Activated naive CD4-positive, alpha-beta T cell treated with anti-CD3 and anti-CD28 coated beads for 36 hours (primary cell): ENCODE measurements at regions not wholly inside any gene's neighbourhood (a gene's known extent, or its start where the extent isn't known, plus 50 kb on each side); places are given as distances from the start of the nearest gene placed in this dataset.
"Not testable (repeated sequence)": the region's sequence is repeated elsewhere in the genome, so short reads cannot be mapped to it uniquely, and the experiment has no call there.

Experiments
- CTCF ChIA-PET: fragments of 350-600 bp; sonication (Branson Sonifier 250); formaldehyde crosslinking; loops from one replicate; lab custom pipeline; 2021; ENCODE audit warnings: antibody characterized with exemption; lab: Charles Lee
- DNase-seq: peaks from one replicate; pipeline ENCODE4 v3.0.0-alpha.2; 2020
- H3K27ac Mint-ChIP-seq: one replicate; pipeline ENCODE4 v1.8.0; 2021; ENCODE audit warnings: mild to moderate bottlenecking, mixed read lengths
- H3K27me3 Mint-ChIP-seq: one replicate; pipeline ENCODE4 v1.8.0; 2021; ENCODE audit warnings: low read depth, mixed read lengths
- H3K36me3 Mint-ChIP-seq: one replicate; pipeline ENCODE4 v1.8.0; 2021; ENCODE audit warnings: low read depth, mixed read lengths
- H3K4me1 Mint-ChIP-seq: one replicate; pipeline ENCODE4 v1.8.0; 2021; ENCODE audit warnings: low read depth, mixed read lengths
- H3K4me3 Mint-ChIP-seq: one replicate; pipeline ENCODE4 v1.8.0; 2021; ENCODE audit warnings: mild to moderate bottlenecking, moderate library complexity, mixed read lengths
- H3K9me3 Mint-ChIP-seq: one replicate; pipeline ENCODE4 v1.8.0; 2021; ENCODE audit warnings: mixed read lengths
- intact Hi-C: fragments of 100-400 bp; cut with micrococcal nuclease; formaldehyde crosslinking; loops from one replicate; pipeline ENCODE4 v1.15.1; 2023

DNA sequence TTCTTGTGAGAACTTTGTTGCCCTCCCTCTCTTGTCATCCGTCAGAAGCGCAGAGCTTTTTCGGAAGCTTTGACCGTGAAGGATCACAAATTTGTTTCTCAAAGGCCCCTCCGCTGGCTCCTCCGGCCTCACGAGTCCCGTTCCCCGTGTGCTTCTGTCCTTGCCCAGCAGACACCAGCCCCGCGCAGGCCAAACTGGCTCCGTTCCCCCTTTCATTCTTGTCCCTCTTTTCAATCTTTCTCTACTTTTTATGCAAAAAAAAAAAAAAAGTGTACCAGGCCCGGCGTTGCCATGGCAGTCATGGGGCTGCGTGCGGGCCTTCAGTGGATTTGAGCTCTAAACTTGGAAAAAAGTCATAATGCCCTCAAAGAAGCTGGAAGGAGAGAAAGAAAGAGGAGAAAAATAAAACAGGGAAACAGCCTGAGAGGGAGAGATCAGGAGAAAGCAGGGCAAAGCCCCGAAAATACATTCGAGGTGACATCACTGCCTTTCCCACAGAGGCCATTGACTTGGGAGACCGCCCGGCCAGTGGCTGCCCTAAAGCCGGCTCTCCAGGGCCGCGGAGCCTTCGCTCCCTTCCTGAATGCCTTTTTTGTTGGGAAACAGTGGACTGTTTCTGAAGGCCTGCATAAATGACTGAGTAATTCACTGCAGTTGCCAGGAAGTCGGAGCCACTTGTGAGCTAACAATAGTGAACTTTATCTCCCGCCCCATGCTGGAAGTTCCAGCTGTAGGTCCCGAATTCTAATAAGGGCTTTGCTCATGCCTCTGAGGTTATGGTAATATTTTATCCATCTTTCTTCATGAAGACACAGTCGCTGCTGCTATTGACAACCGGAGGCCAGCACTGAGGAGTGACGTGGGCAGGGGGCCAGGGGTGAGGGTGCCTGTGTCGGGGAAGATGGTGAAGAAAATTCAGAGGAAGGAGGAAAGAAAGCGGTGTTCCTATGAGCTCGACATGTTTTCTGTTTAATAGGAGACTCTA, 670.9 kb downstream of the QKI start:
- Mint-ChIP-seq H3K27ac (no peak overlapping the region), H3K9me3 (no peaks in the 10 kb centered on the region), H3K36me3 (no peaks in the 10 kb centered on the region), H3K4me1 (no peaks in the 10 kb centered on the region), H3K4me3 (no peak overlapping the region), H3K27me3 (peaks cover 12% of the 10 kb centered on the region)
- intact Hi-C loops = no loop called here
- DNase-seq = no peak
- CTCF ChIA-PET = interaction anchor here (0.6 kb wide), 1 partner anchor 22 kb away, joined by 3 read pairs; no protein-coding TSS in a partner anchor

DNA sequence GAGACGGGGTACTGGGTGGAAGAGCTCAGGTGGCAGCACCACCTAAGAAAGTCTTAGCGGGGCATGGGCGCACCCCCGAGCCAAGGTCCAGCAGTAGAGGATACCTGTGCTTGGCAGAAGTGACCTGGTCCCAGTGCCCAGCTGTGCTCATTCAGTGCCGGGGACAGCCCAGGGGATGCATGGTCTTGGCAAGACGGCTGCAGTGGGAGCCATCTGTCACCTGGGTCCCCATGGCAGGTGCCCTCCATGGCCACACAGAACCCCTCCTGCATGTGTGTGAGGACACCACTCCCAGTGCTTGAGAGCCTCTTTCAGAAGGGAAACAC, 664.7 kb downstream of the QKI start:
- Mint-ChIP-seq H3K4me1 (no peaks in the 10 kb centered on the region), H3K9me3 (no peaks in the 10 kb centered on the region), H3K27me3 (peaks cover 13% of the 10 kb centered on the region), H3K4me3 (no peak overlapping the region), H3K36me3 (no peaks in the 10 kb centered on the region), H3K27ac (no peak overlapping the region)
- DNase-seq = no peak
- CTCF ChIA-PET = no interaction called here
- intact Hi-C loops = no loop called here

DNA sequence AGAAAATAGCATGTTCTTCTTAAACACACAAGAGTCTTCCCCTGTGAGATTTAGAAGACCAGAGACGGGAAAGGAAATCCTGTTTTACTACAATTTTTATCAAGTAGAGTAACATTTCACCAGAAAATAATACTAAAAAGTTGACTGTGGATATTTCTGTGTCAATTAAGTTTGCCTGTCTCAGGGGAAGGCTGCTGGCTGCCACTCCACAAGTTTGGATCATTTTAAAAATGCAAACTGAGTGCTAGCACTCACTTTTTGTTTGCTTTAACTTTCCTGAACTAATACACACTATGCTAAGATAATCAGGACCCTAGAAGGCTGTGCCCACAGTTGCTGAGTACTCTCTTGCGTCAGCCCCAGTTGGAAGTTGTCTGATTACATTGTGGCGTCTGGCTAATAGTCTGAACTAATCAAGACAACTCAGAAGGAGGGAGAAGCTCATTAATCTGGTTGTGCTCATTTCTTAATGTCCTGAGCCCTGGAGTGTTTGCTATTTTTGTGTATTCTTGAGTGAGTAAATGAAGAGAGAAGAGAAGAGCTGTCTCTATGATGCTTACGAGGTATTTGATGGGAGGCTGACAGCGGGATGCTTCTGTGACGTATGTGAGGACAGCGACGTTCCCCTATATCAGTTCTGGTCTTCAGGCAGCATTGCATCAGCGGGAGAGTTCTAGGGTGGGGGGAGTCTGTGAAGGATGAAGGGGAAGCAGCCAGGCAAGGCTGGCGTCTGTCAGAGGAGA, 664.2 kb downstream of the QKI start:
- CTCF ChIA-PET = no interaction called here
- H3K9me3 Mint-ChIP-seq = no peaks in the 10 kb centered on the region
- H3K4me3 Mint-ChIP-seq = no peak overlapping the region
- peaks cover 15% of the 10 kb centered on the region for H3K27me3 Mint-ChIP-seq
- intact Hi-C loops = no loop called here
- H3K4me1 Mint-ChIP-seq = no peaks in the 10 kb centered on the region
- no peak overlapping the region for H3K27ac Mint-ChIP-seq
- H3K36me3 Mint-ChIP-seq = no peaks in the 10 kb centered on the region
- DNase-seq = no peak

DNA sequence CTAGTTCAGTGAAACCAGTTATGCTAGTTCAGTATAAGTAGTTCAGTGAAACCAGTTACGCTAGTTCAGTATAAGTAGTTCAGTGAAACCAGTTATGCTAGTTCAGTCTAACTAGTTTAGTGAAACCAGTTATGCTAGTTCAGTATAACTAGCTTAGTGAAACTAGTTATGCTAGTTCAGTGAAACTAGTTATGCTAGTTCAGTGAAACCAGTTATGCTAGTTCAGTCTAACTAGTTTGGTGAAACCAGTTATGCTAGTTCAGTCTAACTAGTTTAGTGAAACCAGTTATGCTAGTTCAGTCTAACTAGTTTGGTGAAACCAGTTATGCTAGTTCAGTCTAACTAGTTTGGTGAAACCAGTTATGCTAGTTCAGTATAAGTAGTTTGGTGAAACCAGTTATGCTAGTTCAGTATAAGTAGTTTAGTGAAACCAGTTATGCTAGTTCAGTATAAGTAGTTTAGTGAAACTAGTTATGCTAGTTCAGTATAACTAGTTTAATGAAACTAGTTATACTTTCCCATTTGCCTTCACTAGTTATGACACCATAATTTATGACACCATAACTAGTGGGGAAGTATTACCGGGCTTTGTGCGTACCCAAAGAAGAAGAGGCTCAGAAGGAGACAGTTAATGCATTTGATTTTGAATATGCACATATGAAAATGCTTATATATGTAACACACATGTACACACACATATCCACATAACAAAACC, 662.5 kb downstream of the QKI start:
- H3K4me1 Mint-ChIP-seq, DNase-seq, intact Hi-C loops, H3K36me3 Mint-ChIP-seq, H3K4me3 Mint-ChIP-seq, H3K27ac Mint-ChIP-seq, CTCF ChIA-PET, H3K9me3 Mint-ChIP-seq: not testable (repeated sequence)
- H3K27me3 Mint-ChIP-seq = peaks cover 10% of the 10 kb centered on the region

DNA sequence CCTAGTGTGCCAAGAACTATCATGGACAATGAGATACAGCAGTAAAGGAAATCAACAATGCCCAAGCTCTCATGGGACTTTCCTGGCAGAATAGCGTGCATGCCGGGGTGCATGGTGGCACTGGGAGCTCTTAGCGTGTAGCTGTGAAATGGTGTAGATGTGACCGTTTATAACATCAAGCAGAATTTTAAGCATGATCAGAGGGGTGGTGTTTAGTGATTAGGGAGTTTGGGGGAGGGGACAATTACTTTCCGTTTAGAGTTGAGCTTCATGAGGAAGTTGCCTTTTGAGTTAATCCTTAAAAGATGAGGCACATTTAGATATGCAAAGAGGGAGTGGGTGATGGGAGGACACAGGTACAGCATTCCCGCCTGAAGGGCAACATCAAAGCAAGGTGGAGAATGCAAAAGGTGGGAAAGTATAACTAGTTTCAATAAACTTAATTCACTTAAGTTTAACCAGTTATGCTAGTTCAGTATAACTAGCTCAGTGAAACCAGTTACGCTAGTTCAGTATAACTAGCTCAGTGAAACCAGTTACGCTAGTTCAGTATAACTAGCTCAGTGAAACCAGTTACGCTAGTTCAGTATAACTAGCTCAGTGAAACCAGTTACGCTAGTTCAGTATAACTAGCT, 661.6 kb downstream of the QKI start:
- no peaks in the 10 kb centered on the region for H3K4me1 Mint-ChIP-seq
- intact Hi-C loops = no loop called here
- H3K27me3 Mint-ChIP-seq = peaks cover 7% of the 10 kb centered on the region
- no peak overlapping the region for H3K27ac Mint-ChIP-seq
- no peak overlapping the region for H3K4me3 Mint-ChIP-seq
- no peaks in the 10 kb centered on the region for H3K36me3 Mint-ChIP-seq
- H3K9me3 Mint-ChIP-seq = peaks cover 4% of the 10 kb centered on the region
- no peak for DNase-seq
- CTCF ChIA-PET = interaction anchor here (0.9 kb wide), 1 partner anchor 476 kb away, joined by 3 read pairs; no protein-coding TSS in a partner anchor

DNA sequence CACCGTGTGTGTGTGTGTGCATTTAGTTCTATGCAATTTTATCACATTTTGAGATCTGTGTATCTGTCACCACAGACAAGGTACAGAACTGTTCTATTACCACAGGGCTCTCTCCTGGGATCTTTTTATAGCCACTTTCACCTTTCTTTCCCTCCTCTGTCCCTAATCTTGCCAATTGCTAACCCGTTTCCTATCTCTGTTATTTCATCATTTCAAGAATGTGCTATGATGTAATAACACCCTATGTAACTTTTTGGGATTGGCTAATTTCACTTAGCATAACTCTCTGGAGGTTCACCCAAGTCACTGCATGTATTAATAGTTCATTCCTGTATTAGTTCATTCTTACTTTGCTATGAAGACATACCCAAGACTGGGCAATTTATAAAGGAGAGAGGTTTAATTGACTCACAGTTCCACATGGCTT, 657.7 kb downstream of the QKI start:
- Mint-ChIP-seq H3K4me1 (no peaks in the 10 kb centered on the region), H3K27ac (no peak overlapping the region)

DNA sequence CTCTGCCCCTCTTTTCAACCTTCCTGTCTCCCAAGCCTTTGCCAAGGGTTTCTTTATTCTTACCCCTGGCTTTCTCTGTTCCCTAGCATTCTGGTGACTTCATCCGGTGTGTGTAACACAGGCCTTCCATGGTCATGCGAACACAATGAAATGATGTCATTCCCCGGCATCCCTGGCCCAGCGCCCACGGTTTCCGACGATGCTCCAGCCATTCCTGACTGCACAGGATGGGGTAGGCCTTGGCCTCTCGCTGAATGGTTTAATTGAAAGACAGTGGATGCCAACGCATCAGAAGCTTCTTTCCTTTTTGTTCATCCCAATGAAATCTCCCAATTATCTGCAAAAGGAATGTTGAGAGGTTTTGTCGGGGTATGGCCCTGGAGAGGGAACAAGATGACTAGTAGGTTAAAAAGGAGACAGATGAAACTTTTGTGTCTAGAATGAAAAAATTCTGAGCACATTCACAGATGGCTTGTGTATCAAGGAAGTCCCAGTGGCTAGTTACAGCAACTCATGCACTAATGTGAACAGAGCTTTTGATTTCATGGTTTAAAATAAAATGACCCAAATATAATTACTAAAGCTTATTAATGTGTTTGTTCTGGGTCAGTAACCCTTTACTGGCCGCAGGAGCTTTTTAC, 655.0 kb downstream of the QKI start:
- H3K27ac Mint-ChIP-seq = no peak overlapping the region
- peaks cover 4% of the 10 kb centered on the region for H3K9me3 Mint-ChIP-seq
- CTCF ChIA-PET = interaction anchor here (0.6 kb wide), 1 partner anchor 445 kb away, joined by 3 read pairs; no protein-coding TSS in a partner anchor
- intact Hi-C loops = no loop called here
- no peaks in the 10 kb centered on the region for H3K4me1 Mint-ChIP-seq
- DNase-seq = no peak
- H3K36me3 Mint-ChIP-seq = no peaks in the 10 kb centered on the region
- peaks cover 4% of the 10 kb centered on the region for H3K27me3 Mint-ChIP-seq
- H3K4me3 Mint-ChIP-seq = no peak overlapping the region

More for the DNA sequence above, 657.7 kb downstream of the QKI start:
- no peaks in the 10 kb centered on the region for H3K36me3 Mint-ChIP-seq
- DNase-seq = no peak
- intact Hi-C loops = no loop called here
- no peak overlapping the region for H3K4me3 Mint-ChIP-seq
- CTCF ChIA-PET = no interaction called here
- H3K27me3 Mint-ChIP-seq = peaks cover 4% of the 10 kb centered on the region
- peaks cover 4% of the 10 kb centered on the region for H3K9me3 Mint-ChIP-seq

DNA sequence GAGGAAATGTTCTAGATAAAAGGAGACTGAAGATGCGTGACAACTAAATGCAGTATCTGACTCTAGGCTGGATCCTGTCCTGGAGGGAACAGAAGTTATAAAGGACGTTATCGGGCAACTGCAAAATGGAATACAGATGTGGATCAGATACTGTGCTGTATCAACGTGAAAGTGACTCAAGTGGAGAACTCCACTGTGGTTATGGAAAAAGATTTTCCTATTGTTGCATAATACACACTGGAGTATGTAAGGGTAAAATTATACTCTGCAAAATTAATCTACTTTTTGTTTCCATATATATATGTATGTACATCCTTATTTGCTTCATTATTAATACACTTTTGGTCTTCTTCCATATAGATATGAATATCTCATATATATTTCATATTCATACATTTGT, 654.0 kb downstream of the QKI start:
- CTCF ChIA-PET = no interaction called here
- H3K4me1 Mint-ChIP-seq = no peaks in the 10 kb centered on the region
- H3K27ac Mint-ChIP-seq = no peak overlapping the region
- H3K9me3 Mint-ChIP-seq = peaks cover 4% of the 10 kb centered on the region
- no peak for DNase-seq
- H3K27me3 Mint-ChIP-seq = no peaks in the 10 kb centered on the region
- intact Hi-C loops = no loop called here
- no peak overlapping the region for H3K4me3 Mint-ChIP-seq
- H3K36me3 Mint-ChIP-seq = no peaks in the 10 kb centered on the region

DNA sequence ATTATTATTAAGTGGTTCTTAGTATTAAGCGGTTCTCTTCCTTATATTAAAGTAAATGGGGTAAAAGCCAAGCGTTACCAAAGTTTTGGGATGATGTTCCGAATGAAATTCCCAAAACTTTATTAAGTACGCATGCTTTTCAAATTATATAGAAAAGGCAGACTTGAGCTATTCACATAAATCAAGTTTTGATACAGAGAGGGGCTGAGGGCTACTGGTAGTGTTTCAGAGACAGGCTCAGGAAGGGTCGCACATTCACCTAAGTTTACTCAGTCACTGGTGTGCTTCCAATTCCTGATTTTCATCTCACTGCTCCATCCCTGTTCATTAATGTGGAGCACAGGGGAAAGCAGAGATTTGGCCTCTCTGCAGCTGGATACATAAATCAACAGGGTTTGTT, 652.2 kb downstream of the QKI start:
- CTCF ChIA-PET = no interaction called here
- H3K9me3 Mint-ChIP-seq = no peaks in the 10 kb centered on the region
- peaks cover 6% of the 10 kb centered on the region for H3K27me3 Mint-ChIP-seq
- DNase-seq = no peak
- no peak overlapping the region for H3K27ac Mint-ChIP-seq
- H3K4me3 Mint-ChIP-seq = no peak overlapping the region
- intact Hi-C loops = no loop called here
- no peaks in the 10 kb centered on the region for H3K4me1 Mint-ChIP-seq
- H3K36me3 Mint-ChIP-seq = no peaks in the 10 kb centered on the region

DNA sequence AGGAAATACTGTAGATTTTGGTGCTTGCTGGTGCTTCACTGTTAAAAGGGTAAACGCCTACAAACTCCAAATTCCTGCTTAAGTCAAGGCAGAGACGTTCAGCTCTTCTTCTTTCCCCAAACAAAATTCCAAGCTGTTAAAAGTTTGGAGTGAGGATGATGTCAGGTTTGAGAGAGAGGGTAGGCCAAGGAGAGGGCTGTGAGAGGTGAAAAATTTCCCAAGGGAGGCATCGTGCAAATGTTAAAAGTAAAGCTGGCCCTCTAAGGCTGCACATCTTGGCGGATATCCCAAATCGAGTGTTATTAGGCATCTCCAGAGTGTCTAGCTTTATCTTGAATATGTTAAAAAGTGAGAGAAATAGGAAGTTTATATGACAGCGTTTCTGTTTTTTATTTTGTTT, 651.8 kb downstream of the QKI start:
- CTCF ChIA-PET = no interaction called here
- intact Hi-C loops = no loop called here
- DNase-seq = no peak
- Mint-ChIP-seq H3K4me3 (no peak overlapping the region), H3K9me3 (no peaks in the 10 kb centered on the region), H3K27me3 (peaks cover 7% of the 10 kb centered on the region), H3K27ac (no peak overlapping the region), H3K4me1 (no peaks in the 10 kb centered on the region), H3K36me3 (no peaks in the 10 kb centered on the region)

DNA sequence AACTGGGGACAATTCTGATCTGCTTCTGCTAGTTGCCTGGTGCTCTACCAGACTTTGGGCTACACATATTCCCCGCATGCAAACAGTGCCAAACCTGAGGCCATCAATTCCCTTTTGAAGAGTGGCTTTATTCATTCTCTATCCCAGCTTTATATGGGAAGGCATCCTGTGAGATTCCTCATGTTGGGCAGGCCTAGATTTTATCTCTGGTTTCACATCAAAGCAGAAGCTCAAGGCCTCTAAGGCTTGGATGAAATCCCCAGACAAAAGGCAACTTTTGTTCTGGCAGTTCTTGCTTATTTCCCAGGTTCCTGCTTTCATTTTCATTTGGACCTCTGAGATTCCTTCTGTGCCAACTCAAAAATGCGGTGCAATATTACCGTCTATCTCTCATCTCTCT, 648.8 kb downstream of the QKI start:
- intact Hi-C loops = no loop called here
- CTCF ChIA-PET = interaction anchor here (0.6 to 0.7 kb wide), 2 partner anchors 22 to 989 kb away, joined by 3 read pairs; no protein-coding TSS in a partner anchor
- Mint-ChIP-seq H3K4me3 (no peak overlapping the region), H3K9me3 (no peaks in the 10 kb centered on the region), H3K4me1 (no peaks in the 10 kb centered on the region), H3K27ac (no peak overlapping the region), H3K27me3 (peaks cover 7% of the 10 kb centered on the region), H3K36me3 (no peaks in the 10 kb centered on the region)
- DNase-seq = no peak
